GM19238 (cell line): ENCODE measurements at regions not wholly inside any gene's neighbourhood (a gene's known extent, or its start where the extent isn't known, plus 50 kb on each side); places are given as distances from the start of the nearest gene placed in this dataset.

Experiments used
- DNase-seq: peaks from one replicate; pipeline ENCODE4 v3.0.0; 2011; ENCODE audit warnings: low spot score; ENCODE audit not compliant: insufficient read length

GRCh38 chr14:89493877-89494634 is 77.0 kb upstream of the FOXN3 start:
- peak; percentile 32 for DNase-seq

- DNase-seq, result no peak
Measured at GRCh38 chr14:89493406-89493805, 76.4 kb upstream of the FOXN3 start.

GRCh38 chr14:89491711-89492381 is 74.8 kb upstream of the FOXN3 start:
- DNase-seq, result no peak

GRCh38 chr14:89490466-89490865 is 73.4 kb upstream of the FOXN3 start:
- DNase-seq, result no peak

GRCh38 chr14:89489761-89490437 is 72.9 kb upstream of the FOXN3 start:
- no peak for DNase-seq

GRCh38 chr14:89486961-89487360 is 69.9 kb upstream of the FOXN3 start:
- DNase-seq, result no peak

- no peak for DNase-seq
Measured at GRCh38 chr14:89486505-89486904, 69.5 kb upstream of the FOXN3 start.

GRCh38 chr14:89485264-89485663 is 68.2 kb upstream of the FOXN3 start:
- no peak for DNase-seq

- DNase-seq, result no peak
Measured at GRCh38 chr14:89484051-89484844, 67.2 kb upstream of the FOXN3 start.

- DNase-seq, result no peak
Measured at GRCh38 chr14:89481196-89481595, 64.2 kb upstream of the FOXN3 start.

GRCh38 chr14:89480278-89480677 is 63.2 kb upstream of the FOXN3 start:
- DNase-seq, result no peak

- no peak for DNase-seq
Measured at GRCh38 chr14:89479802-89480201, 62.8 kb upstream of the FOXN3 start.

GRCh38 chr14:89477391-89477790 is 60.4 kb upstream of the FOXN3 start:
- no peak for DNase-seq

- no peak for DNase-seq
Measured at GRCh38 chr14:89476354-89476896, 59.4 kb upstream of the FOXN3 start.

GRCh38 chr14:89474464-89474863 is 57.4 kb upstream of the FOXN3 start:
- no peak for DNase-seq

GRCh38 chr14:89473989-89474388 is 57.0 kb upstream of the FOXN3 start:
- DNase-seq, result no peak

- no peak for DNase-seq
Measured at GRCh38 chr14:89473569-89473968, 56.5 kb upstream of the FOXN3 start.

GRCh38 chr14:89470401-89470800 is 53.4 kb upstream of the FOXN3 start:
- DNase-seq, result no peak

GRCh38 chr14:89469210-89470198 is 52.5 kb upstream of the FOXN3 start:
- DNase-seq, result no peak

- DNase-seq, result no peak
Measured at GRCh38 chr14:89468566-89468965, 51.5 kb upstream of the FOXN3 start.
